HepG2 (cell line): ENCODE measurements at regions not wholly inside any gene's neighbourhood (a gene's known extent, or its start where the extent isn't known, plus 50 kb on each side); places are given as distances from the start of the nearest gene placed in this dataset.

ENCODE experiments used
- ATAC-seq: fragments of 200-7000 bp; cut with Tn5 transposase; 3 replicates; pipeline ENCODE4 v1.9.1; 2020; ENCODE audit warnings: mild to moderate bottlenecking, moderate library complexity
- BruUV-seq: library from RNA; stranded (reverse); fragments of 400-500 nt; replicated peaks from 2 replicates; lab custom pipeline; 2021; lab: Mats Ljungman, UMichigan
- CTCF ChIA-PET: fragments of 300-600 bp; formaldehyde crosslinking; extraction: SDS; loops from one replicate; lab custom pipeline; 2021; ENCODE audit warnings: low total read pairs, inconsistent platforms, low intra/inter-chr PET ratio; lab: Yijun Ruan, JAX
- POLR2A ChIA-PET: fragments of 350-600 bp; sonication (Branson Sonifier 250); formaldehyde crosslinking; loops from one replicate; lab custom pipeline; 2020; ENCODE audit warnings: antibody characterized with exemption, inconsistent platforms; lab: Yijun Ruan, JAX
- DNase-seq: peaks from one replicate; pipeline ENCODE4 v3.0.0-alpha.2; 2015; ENCODE audit warnings: low spot score
- FAIRE-seq: peaks from 3 replicates; lab custom pipeline; 2011; peaks lifted over from hg19 to GRCh38; lab: Jason Lieb, UNC
- H2AFZ ChIP-seq: one replicate; pipeline ENCODE4 v1.6.1; 2011; ENCODE audit warnings: low read length, inconsistent platforms
- H3K27ac ChIP-seq: fragments of 300-600 bp; 3 replicates; pipeline ENCODE4 v1.8.0; 2011; ENCODE audit warnings: mixed run types, mild to moderate bottlenecking, mixed read lengths, low read length, inconsistent platforms; ENCODE audit not compliant: insufficient read depth; ENCODE audit errors: extremely low read length
- H3K27me3 ChIP-seq, 2 experiments: fragments of 200-600 bp in 1 of 2; 2 replicates in 1 of 2; 3 replicates in 1 of 2; pipeline versions ENCODE4 v1.6.0 to v1.8.0; 2011; ENCODE audit warnings: low read length in 2 of 2, mild to moderate bottlenecking in 2 of 2, moderate library complexity in 2 of 2, inconsistent platforms in 1 of 2; ENCODE audit not compliant: insufficient read depth in 2 of 2, control insufficient read depth in 1 of 2
- H3K36me3 ChIP-seq, 2 experiments: fragments of 200-600 bp in 1 of 2; replicated peaks in 1 of 2; 2 replicates in 1 of 2; 3 replicates in 1 of 2; pipeline versions ENCODE4 v1.5.1 to v1.8.0; 2011; ENCODE audit warnings: low read length in 2 of 2, inconsistent platforms in 1 of 2; ENCODE audit not compliant: insufficient read depth in 2 of 2, control insufficient read depth in 1 of 2
- H3K4me1 ChIP-seq: 2 replicates; pipeline ENCODE4 v1.5.1; 2012; ENCODE audit warnings: low read length, inconsistent platforms; ENCODE audit not compliant: insufficient read depth
- H3K4me2 ChIP-seq: 2 replicates; pipeline ENCODE4 v1.6.0; 2011; ENCODE audit warnings: low read depth, low read length, inconsistent platforms
- H3K4me3 ChIP-seq, 3 experiments: fragments of 200-600 bp in 1 of 3; sonication (generic), shearing (Covaris generic) in 1 of 3; replicated peaks in 1 of 3; 2 replicates each; pipeline ENCODE4 v1.5.1; 2011 to 2016; ENCODE audit warnings: low read length in 3 of 3, inconsistent platforms in 2 of 3, low read depth in 2 of 3, mild to moderate bottlenecking in 2 of 3, control low read depth in 1 of 3, mixed read lengths in 1 of 3; ENCODE audit not compliant: insufficient read depth in 1 of 3
- H3K79me2 ChIP-seq: one replicate; pipeline ENCODE4 v1.6.1; 2011; ENCODE audit warnings: low read length, inconsistent platforms; ENCODE audit not compliant: insufficient read depth
- H3K9ac ChIP-seq: 2 replicates; pipeline ENCODE4 v1.6.0; 2011; ENCODE audit warnings: mild to moderate bottlenecking, low read depth, low read length, inconsistent platforms; ENCODE audit not compliant: insufficient read depth
- H3K9me3 ChIP-seq: 2 replicates; pipeline ENCODE4 v1.5.1; 2012; ENCODE audit warnings: mild to moderate bottlenecking, low read length
- H4K20me1 ChIP-seq: 2 replicates; pipeline ENCODE4 v1.6.0; 2011; ENCODE audit warnings: inconsistent platforms, mild to moderate bottlenecking, low read length, moderate library complexity; ENCODE audit not compliant: insufficient read depth
- ARID2 ChIP-seq: sonication (generic); formaldehyde crosslinking; IDR thresholded peaks from 2 replicates; pipeline ENCODE4 v1.8.1; 2022; ENCODE audit warnings: mild to moderate bottlenecking, missing genetic modification reagents, borderline replicate concordance
- CEBPB ChIP-seq: IDR thresholded peaks from 2 replicates; pipeline ENCODE4 v1.6.1; 2011; ENCODE audit warnings: low read depth, low read length, improper control_type of control experiment, borderline replicate concordance
- HIC2 ChIP-seq: sonication (generic); formaldehyde crosslinking; IDR thresholded peaks from 2 replicates; pipeline ENCODE4 v1.9.0; 2022; ENCODE audit warnings: low read depth, missing genetic modification reagents
- KLF6 ChIP-seq: IDR thresholded peaks from 2 replicates; pipeline ENCODE4 v1.8.0; 2016; ENCODE audit warnings: missing biosample characterization, missing genetic modification reagents
- RXRB ChIP-seq: IDR thresholded peaks from 2 replicates; pipeline ENCODE4 v1.6.1; 2016; ENCODE audit warnings: borderline replicate concordance, missing genetic modification reagents, missing compliant biosample characterization
- ZNF563 ChIP-seq: sonication (generic); formaldehyde crosslinking; IDR thresholded peaks from 2 replicates; pipeline ENCODE4 v1.8.0; 2022; ENCODE audit warnings: mild to moderate bottlenecking, moderate library complexity, missing genetic modification reagents
- ZNF577 ChIP-seq: sonication (generic); formaldehyde crosslinking; IDR thresholded peaks from 2 replicates; pipeline ENCODE4 v1.4.0; 2020; ENCODE audit warnings: mild to moderate bottlenecking, low read depth, missing genetic modification reagents, borderline replicate concordance
- ZNF615 ChIP-seq: sonication (generic); formaldehyde crosslinking; IDR thresholded peaks from 2 replicates; pipeline ENCODE4 v1.5.0; 2020; ENCODE audit warnings: mild to moderate bottlenecking, missing genetic modification reagents, borderline replicate concordance
- WGBS: methylation state at CpG from one replicate; pipeline ENCODE4 v1.1.6; 2017; ENCODE audit warnings: low lambda C conversion rate; 5-methylcytosine and 5-hydroxymethylcytosine counted together
- in situ Hi-C: cut with HindIII; loops from 2 replicates; pipeline ENCODE4 v1.10.0; 2017; ENCODE audit warnings: low pct_unique_long_range_greater_than_20kb; ENCODE audit not compliant: extremely low pct_ligation_motif_present
- intact Hi-C: fragments of 100-400 bp; cut with micrococcal nuclease; formaldehyde crosslinking; loops from one replicate; pipeline ENCODE4 v1.10.0; 2022; ENCODE audit not compliant: unreplicated experiment
- TF ChIP-seq, protein P1 (sequence below): sonication (generic); formaldehyde crosslinking; IDR thresholded peaks from 2 replicates; pipeline ENCODE4 v1.4.0; 2020; ENCODE audit warnings: missing genetic modification reagents, mild to moderate bottlenecking, borderline replicate concordance
- TF ChIP-seq, protein P2 (sequence below): sonication (generic); formaldehyde crosslinking; IDR thresholded peaks from 2 replicates; pipeline ENCODE4 v1.5.1; 2020; ENCODE audit warnings: mild to moderate bottlenecking, missing genetic modification reagents
- TF ChIP-seq, protein P3 (sequence below): sonication (generic); formaldehyde crosslinking; IDR thresholded peaks from 2 replicates; pipeline ENCODE4 v1.5.0; 2020; ENCODE audit warnings: missing genetic modification reagents
- TF ChIP-seq, protein P4 (sequence below): IDR thresholded peaks from 2 replicates; pipeline ENCODE4 v1.6.1; 2018; ENCODE audit warnings: missing genetic modification reagents

- TF ChIP-seq, protein P1, sequence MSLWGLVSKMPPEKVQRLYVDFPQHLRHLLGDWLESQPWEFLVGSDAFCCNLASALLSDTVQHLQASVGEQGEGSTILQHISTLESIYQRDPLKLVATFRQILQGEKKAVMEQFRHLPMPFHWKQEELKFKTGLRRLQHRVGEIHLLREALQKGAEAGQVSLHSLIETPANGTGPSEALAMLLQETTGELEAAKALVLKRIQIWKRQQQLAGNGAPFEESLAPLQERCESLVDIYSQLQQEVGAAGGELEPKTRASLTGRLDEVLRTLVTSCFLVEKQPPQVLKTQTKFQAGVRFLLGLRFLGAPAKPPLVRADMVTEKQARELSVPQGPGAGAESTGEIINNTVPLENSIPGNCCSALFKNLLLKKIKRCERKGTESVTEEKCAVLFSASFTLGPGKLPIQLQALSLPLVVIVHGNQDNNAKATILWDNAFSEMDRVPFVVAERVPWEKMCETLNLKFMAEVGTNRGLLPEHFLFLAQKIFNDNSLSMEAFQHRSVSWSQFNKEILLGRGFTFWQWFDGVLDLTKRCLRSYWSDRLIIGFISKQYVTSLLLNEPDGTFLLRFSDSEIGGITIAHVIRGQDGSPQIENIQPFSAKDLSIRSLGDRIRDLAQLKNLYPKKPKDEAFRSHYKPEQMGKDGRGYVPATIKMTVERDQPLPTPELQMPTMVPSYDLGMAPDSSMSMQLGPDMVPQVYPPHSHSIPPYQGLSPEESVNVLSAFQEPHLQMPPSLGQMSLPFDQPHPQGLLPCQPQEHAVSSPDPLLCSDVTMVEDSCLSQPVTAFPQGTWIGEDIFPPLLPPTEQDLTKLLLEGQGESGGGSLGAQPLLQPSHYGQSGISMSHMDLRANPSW: no peak
- no peak for TF ChIP-seq ZNF577 (CRISPR knock-in tag)
- TF ChIP-seq, protein P2, sequence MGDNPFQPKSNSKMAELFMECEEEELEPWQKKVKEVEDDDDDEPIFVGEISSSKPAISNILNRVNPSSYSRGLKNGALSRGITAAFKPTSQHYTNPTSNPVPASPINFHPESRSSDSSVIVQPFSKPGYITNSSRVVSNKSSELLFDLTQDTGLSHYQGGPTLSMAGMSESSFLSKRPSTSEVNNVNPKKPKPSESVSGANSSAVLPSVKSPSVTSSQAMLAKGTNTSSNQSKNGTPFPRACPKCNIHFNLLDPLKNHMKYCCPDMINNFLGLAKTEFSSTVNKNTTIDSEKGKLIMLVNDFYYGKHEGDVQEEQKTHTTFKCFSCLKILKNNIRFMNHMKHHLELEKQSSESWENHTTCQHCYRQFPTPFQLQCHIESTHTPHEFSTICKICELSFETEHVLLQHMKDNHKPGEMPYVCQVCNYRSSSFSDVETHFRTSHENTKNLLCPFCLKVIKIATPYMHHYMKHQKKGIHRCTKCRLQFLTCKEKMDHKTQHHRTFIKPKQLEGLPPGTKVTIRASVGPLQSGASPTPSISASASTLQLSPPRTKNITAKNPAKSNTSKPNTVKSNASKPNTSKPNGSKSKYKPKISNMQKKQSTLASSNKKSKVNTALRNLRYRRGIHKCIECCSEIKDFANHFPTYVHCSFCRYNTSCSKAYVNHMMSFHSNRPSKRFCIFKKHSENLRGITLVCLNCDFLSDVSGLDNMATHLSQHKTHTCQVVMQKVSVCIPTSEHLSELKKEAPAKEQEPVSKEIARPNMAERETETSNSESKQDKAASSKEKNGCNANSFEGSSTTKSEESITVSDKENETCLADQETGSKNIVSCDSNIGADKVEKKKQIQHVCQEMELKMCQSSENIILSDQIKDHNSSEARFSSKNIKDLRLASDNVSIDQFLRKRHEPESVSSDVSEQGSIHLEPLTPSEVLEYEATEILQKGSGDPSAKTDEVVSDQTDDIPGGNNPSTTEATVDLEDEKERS (CRISPR knock-in tag): no peak
Measured at GRCh38 chr18:67815280-67815679, 298.8 kb upstream of the DSEL start (continued).

DNA sequence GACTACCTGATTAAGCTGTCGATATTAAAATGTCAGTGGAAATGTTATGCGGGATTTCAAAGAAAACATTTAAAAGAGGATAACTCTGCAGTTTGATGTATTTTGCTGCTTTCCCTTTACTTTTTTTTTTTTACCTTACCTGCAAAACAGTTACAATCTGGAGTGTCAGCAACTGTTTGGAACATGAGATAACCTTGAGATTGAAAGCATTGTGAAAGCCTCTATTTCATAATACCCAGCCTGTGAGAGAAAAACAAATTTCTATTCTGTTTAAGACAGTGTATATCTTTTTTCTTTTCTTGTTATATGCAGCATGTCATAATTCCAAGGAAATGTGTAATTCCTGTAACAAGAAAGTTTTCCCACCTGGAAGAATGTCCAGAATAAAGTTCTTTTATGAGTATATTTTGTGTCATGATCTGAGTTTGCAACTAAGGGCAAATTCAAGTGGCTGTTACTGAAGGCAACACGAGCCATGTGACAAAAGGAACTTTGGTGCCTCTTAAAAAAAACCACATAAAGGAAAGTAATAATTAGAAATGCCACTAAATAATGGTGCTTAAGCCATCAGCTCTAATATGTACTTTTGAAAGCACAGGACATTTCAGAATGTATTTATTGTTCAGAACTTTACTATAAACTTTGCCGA lies 297.0 kb upstream of the DSEL start:
- H3K9me3 ChIP-seq: no peaks in the 10 kb centered on the region
- H3K27ac ChIP-seq: no peak overlapping the region
- no peaks in the 10 kb centered on the region for H4K20me1 ChIP-seq
- ChIA-PET CTCF (no interaction called here), POLR2A (no interaction called here)
- H3K4me1 ChIP-seq: no peaks in the 10 kb centered on the region
- TF ChIP-seq RXRB (CRISPR knock-in tag) (no peak), KLF6 (CRISPR knock-in tag) (no peak), HIC2 (CRISPR knock-in tag) (no peak), ARID2 (CRISPR knock-in tag) (no peak), ZNF615 (CRISPR knock-in tag) (no peak), ZNF563 (CRISPR knock-in tag) (no peak), CEBPB (peak; percentile 54; the same call in 1 of the 2 replicates)
- TF ChIP-seq, protein P3, sequence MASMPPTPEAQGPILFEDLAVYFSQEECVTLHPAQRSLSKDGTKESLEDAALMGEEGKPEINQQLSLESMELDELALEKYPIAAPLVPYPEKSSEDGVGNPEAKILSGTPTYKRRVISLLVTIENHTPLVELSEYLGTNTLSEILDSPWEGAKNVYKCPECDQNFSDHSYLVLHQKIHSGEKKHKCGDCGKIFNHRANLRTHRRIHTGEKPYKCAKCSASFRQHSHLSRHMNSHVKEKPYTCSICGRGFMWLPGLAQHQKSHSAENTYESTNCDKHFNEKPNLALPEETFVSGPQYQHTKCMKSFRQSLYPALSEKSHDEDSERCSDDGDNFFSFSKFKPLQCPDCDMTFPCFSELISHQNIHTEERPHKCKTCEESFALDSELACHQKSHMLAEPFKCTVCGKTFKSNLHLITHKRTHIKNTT (CRISPR knock-in tag): no peak
- TF ChIP-seq, protein P4, sequence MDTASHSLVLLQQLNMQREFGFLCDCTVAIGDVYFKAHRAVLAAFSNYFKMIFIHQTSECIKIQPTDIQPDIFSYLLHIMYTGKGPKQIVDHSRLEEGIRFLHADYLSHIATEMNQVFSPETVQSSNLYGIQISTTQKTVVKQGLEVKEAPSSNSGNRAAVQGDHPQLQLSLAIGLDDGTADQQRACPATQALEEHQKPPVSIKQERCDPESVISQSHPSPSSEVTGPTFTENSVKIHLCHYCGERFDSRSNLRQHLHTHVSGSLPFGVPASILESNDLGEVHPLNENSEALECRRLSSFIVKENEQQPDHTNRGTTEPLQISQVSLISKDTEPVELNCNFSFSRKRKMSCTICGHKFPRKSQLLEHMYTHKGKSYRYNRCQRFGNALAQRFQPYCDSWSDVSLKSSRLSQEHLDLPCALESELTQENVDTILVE (CRISPR knock-in tag): no peak
- intact Hi-C loops (no loop called here), in situ Hi-C loops (no loop called here)
- no peaks in the 10 kb centered on the region for H3K27me3 ChIP-seq
- 12% methylated on average over 4 of the region's 4 CpGs for WGBS
- ATAC-seq: no peak
- FAIRE-seq: no peak
- H3K79me2 ChIP-seq: no peaks in the 10 kb centered on the region
- no peak overlapping the region for H2AFZ ChIP-seq
- H3K4me3 ChIP-seq: no peak overlapping the region
- no TSS peak for BruUV-seq
- H3K9ac ChIP-seq: no peak overlapping the region
- no peaks in the 10 kb centered on the region for H3K36me3 ChIP-seq
- no peak overlapping the region for H3K4me2 ChIP-seq
- no peak for DNase-seq
